Breast epithelium (tissue), 3 donors: ENCODE measurements at regions not wholly inside any gene's neighbourhood (a gene's known extent, or its start where the extent isn't known, plus 50 kb on each side); places are given as distances from the start of the nearest gene placed in this dataset.

ENCODE experiments used
- POLR2AphosphoS5 ChIP-seq, 3 donors: sonication (generic); formaldehyde crosslinking; IDR thresholded peaks; one replicate each; pipeline ENCODE4 v1.6.1; 2017; ENCODE audit warnings: antibody characterized with exemption in 3 of 3
- TF ChIP-seq, protein P1 (sequence below), 3 donors: fragments of 450-650 bp; IDR thresholded peaks; one replicate each; pipeline ENCODE4 v1.5.1; 2016 to 2017; ENCODE audit warnings: antibody characterized with exemption in 3 of 3, mild to moderate bottlenecking in 3 of 3, moderate library complexity in 3 of 3

DNA sequence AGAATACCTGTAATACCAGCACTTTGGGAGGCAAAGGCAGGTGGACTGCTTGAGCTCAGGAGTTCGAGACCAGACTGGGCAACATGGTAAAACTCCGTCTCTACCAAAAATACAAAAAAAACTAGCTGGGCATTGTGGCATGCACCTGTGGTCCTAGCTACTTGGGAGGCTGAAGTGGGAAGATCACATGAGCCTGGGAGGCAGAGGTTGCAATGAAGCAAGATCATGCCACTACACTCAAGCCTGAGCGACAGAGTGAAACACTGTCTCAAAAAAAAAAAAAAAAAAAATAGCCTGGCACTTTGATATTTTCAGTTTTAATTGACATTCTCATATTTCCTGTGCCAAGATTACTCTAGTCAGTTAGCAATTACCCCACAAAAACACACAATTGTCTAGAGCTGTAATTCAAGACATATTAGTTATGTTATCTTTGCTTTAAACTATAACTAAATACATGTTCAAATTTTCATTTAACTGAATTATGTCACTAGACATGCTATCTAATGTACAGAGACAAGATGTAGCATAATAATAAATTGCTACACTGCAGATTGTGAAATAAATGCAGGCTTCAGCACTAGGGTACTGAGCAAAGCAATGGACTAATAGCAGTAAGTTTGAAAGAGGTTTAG is 378.2 kb upstream of the GRAMD2B start:
- TF ChIP-seq, protein P1, sequence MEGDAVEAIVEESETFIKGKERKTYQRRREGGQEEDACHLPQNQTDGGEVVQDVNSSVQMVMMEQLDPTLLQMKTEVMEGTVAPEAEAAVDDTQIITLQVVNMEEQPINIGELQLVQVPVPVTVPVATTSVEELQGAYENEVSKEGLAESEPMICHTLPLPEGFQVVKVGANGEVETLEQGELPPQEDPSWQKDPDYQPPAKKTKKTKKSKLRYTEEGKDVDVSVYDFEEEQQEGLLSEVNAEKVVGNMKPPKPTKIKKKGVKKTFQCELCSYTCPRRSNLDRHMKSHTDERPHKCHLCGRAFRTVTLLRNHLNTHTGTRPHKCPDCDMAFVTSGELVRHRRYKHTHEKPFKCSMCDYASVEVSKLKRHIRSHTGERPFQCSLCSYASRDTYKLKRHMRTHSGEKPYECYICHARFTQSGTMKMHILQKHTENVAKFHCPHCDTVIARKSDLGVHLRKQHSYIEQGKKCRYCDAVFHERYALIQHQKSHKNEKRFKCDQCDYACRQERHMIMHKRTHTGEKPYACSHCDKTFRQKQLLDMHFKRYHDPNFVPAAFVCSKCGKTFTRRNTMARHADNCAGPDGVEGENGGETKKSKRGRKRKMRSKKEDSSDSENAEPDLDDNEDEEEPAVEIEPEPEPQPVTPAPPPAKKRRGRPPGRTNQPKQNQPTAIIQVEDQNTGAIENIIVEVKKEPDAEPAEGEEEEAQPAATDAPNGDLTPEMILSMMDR (IDR thresholded peaks at IDR 0.05): no peak
- no peak for TF ChIP-seq POLR2AphosphoS5 (IDR thresholded peaks at IDR 0.05)
